Lung (tissue), 11 donors: ENCODE measurements at regions not wholly inside any gene's neighbourhood (a gene's known extent, or its start where the extent isn't known, plus 50 kb on each side); places are given as distances from the start of the nearest gene placed in this dataset.

ENCODE experiments used
- ATAC-seq: fragments of 200-7000 bp; cut with Tn5 transposase; one replicate; pipeline ENCODE4 v1.9.1; 2020; ENCODE audit warnings: moderate number of reproducible peaks; ENCODE audit not compliant: insufficient read depth, low FRiP score
- DNase-seq, 3 donors: peaks; one replicate each; pipeline ENCODE4 v3.0.0-alpha.2; 2013 to 2017
- H3K27ac ChIP-seq, 2 donors: one replicate each; pipeline ENCODE4 v1.5.1; 2013; ENCODE audit warnings: mild to moderate bottlenecking in 2 of 2, moderate library complexity in 2 of 2, control low read depth in 1 of 2, inconsistent platforms in 1 of 2, low read depth in 1 of 2, low read length in 1 of 2
- H3K27me3 ChIP-seq, 3 donors: one replicate each; pipeline ENCODE4 v1.5.1; 2013; ENCODE audit warnings: low read length in 2 of 3; ENCODE audit not compliant: control insufficient read depth in 3 of 3, insufficient read depth in 3 of 3
- H3K36me3 ChIP-seq, 4 donors: one replicate each; pipeline ENCODE4 v1.5.1; 2013; ENCODE audit warnings: low read length in 4 of 4, mild to moderate bottlenecking in 1 of 4, moderate library complexity in 1 of 4; ENCODE audit not compliant: control insufficient read depth in 4 of 4, insufficient read depth in 4 of 4
- H3K4me1 ChIP-seq, 5 donors: one replicate each; pipeline ENCODE4 v1.5.1; 2013; ENCODE audit warnings: low read length in 5 of 5, mild to moderate bottlenecking in 2 of 5, moderate library complexity in 1 of 5; ENCODE audit not compliant: control insufficient read depth in 5 of 5, insufficient read depth in 5 of 5
- H3K4me3 ChIP-seq: one replicate; pipeline ENCODE4 v1.5.1; 2013; ENCODE audit warnings: mild to moderate bottlenecking, control low read depth, moderate library complexity
- H3K9ac ChIP-seq, 2 donors: one replicate each; pipeline ENCODE4 v1.5.1; 2013; ENCODE audit warnings: low read length in 2 of 2, control low read depth in 1 of 2; ENCODE audit not compliant: insufficient read depth in 1 of 2
- H3K9me3 ChIP-seq, 4 donors: one replicate each; pipeline ENCODE4 v1.5.1; 2013; ENCODE audit warnings: low read length in 3 of 4, mild to moderate bottlenecking in 1 of 4, moderate library complexity in 1 of 4; ENCODE audit not compliant: control insufficient read depth in 4 of 4, insufficient read depth in 3 of 4
- WGBS, 2 donors: extraction: QIAGEN DNeasy Blood & Tissue Kit; methylation state at CpG; one replicate each; pipeline ENCODE4 v1.1.7; 2013; 5-methylcytosine and 5-hydroxymethylcytosine counted together
- TF ChIP-seq, protein P1 (sequence below): IDR thresholded peaks from 2 replicates; pipeline ENCODE4 v1.5.1; 2012; ENCODE audit warnings: mild to moderate bottlenecking; ENCODE audit errors: control extremely low read depth, extremely low read depth
- donor health status: control.
- donor health status: control.
- donor health status: Bipolar disorder and iron deficiency.
- donor health status: healthy.
- donor health status: DM: yes; HTN: yes; CAD: no.

DNA sequence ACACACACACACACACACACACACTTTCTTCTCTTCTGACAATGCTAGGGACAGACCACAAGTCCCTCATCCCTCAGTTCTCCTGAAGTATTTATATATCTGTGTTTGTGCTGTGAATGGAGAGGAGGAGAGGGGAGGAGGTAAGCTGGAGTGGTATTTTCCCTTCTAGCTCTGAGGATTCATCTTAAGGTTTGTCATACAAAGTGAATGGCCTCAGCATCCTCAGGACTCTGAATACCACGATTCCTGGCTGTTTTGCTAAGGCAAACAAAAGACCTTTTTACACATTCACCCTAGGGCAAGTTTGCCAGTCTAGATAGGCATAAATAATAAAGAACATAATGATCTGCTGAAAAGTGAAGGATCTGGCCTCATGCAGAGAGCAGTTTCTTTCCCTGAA lies 65.7 kb upstream of the CHMP2B start:
- no peak for DNase-seq
- WGBS, 2 donors: 29 to 41% methylated on average over 1 of the region's 1 CpG
- Histone ChIP-seq H3K9ac (no peak overlapping the region), H3K27ac (no peak overlapping the region), H3K4me1 (no peaks in the 10 kb centered on the region), H3K36me3 (no peaks in the 10 kb centered on the region), H3K4me3 (no peak overlapping the region), H3K27me3 (no peaks in the 10 kb centered on the region), H3K9me3 (no peaks in the 10 kb centered on the region)
- TF ChIP-seq, protein P1, sequence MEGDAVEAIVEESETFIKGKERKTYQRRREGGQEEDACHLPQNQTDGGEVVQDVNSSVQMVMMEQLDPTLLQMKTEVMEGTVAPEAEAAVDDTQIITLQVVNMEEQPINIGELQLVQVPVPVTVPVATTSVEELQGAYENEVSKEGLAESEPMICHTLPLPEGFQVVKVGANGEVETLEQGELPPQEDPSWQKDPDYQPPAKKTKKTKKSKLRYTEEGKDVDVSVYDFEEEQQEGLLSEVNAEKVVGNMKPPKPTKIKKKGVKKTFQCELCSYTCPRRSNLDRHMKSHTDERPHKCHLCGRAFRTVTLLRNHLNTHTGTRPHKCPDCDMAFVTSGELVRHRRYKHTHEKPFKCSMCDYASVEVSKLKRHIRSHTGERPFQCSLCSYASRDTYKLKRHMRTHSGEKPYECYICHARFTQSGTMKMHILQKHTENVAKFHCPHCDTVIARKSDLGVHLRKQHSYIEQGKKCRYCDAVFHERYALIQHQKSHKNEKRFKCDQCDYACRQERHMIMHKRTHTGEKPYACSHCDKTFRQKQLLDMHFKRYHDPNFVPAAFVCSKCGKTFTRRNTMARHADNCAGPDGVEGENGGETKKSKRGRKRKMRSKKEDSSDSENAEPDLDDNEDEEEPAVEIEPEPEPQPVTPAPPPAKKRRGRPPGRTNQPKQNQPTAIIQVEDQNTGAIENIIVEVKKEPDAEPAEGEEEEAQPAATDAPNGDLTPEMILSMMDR: no peak
- ATAC-seq: no peak

DNA sequence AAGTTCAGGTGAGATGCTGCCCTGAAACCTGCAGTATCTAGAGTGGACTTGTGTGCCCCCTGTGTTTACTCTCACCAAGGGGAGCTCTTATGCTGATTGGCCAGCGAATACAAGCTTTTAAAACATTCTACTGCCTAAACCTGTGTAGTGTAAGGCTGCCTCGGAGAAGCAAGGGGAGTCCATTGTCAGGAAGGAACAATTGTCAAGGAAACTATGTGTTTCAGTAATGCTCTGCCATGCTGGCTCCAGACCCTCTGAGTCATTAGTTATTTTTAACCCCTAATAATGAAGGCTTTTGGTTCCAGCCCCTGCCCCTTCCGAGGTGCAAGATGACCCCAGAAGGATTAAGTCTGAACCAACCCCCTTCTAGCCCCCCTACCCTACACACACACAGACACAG lies 66.1 kb upstream of the CHMP2B start:
- H3K4me3 ChIP-seq: no peak overlapping the region

DNA sequence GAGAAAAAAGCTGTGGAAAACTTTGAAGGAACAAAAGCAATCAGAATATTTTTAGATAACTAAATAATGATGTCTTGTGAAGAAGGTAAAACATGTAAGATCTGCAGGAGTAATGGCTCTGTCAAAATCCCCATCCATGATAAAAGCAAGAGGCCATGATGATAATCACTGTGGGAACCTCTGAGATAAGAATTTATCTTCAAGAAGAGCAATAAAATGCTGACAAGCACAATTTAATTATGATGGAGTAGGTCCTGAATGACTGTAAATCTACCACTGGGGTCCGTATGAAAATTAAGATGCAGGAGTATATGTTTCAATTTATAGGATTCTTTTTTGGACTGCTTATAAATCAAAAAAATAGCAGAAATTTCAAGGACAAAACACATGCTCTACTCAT lies 68.3 kb upstream of the CHMP2B start:
- Histone ChIP-seq H3K4me3 (no peak overlapping the region), H3K27ac (no peak overlapping the region), H3K9me3 (no peaks in the 10 kb centered on the region), H3K9ac (no peak overlapping the region), H3K4me1 (no peaks in the 10 kb centered on the region), H3K27me3 (no peaks in the 10 kb centered on the region), H3K36me3 (no peaks in the 10 kb centered on the region)
- no peak for ATAC-seq
- DNase-seq: no peak
- WGBS, 2 donors: 63 to 70% methylated on average over 1 of the region's 1 CpG
- TF ChIP-seq, protein P1: no peak

More for the DNA sequence above, 66.1 kb upstream of the CHMP2B start:
- H3K4me1 ChIP-seq: no peaks in the 10 kb centered on the region
- no peak overlapping the region for H3K27ac ChIP-seq
- H3K27me3 ChIP-seq: no peaks in the 10 kb centered on the region
- no peak overlapping the region for H3K9ac ChIP-seq
- WGBS, 2 donors: 68 to 76% methylated on average over 3 of the region's 3 CpGs
- TF ChIP-seq, protein P1: no peak
- no peak for ATAC-seq
- DNase-seq: no peak
- no peaks in the 10 kb centered on the region for H3K9me3 ChIP-seq
- no peaks in the 10 kb centered on the region for H3K36me3 ChIP-seq

DNA sequence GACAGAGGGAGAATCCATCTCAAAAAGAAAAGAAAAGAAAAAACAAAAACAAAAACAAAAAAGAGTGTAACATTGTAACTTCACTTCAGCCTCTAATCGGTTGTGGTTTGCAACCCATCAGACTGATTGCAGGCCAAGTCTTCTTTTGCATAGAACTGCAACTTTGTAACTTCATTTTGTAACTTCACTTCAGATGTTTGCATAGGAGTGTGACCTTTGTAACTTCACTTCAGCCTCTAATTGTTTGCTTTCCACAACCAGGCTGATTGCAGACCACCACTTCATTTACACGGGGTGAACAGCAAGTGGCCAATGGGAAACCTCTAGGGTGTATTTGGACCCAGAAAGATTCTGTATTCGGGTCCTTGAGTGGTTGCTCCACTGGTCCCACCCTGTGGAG lies 79.1 kb upstream of the CHMP2B start:
- no peaks in the 10 kb centered on the region for H3K4me1 ChIP-seq
- no peak for DNase-seq
- no peak overlapping the region for H3K4me3 ChIP-seq
- no peak for ATAC-seq
- H3K9me3 ChIP-seq: peaks cover 0 to 2% (median 0%) of the 10 kb centered on the region in 4 donors
- no peaks in the 10 kb centered on the region for H3K36me3 ChIP-seq
- WGBS, 2 donors: 70 to 76% methylated on average over 3 of the region's 3 CpGs
- H3K27me3 ChIP-seq: no peaks in the 10 kb centered on the region
- no peak overlapping the region for H3K9ac ChIP-seq
- no peak overlapping the region for H3K27ac ChIP-seq
- TF ChIP-seq, protein P1: no peak
